Breast epithelium (tissue), 4 donors: ENCODE measurements at regions not wholly inside any gene's neighbourhood (a gene's known extent, or its start where the extent isn't known, plus 50 kb on each side); places are given as distances from the start of the nearest gene placed in this dataset.

Experiments used
- DNase-seq, 2 donors: peaks; one replicate each; pipeline ENCODE4 v3.0.0-alpha.2; 2019; ENCODE audit warnings: low spot score in 2 of 2
- H3K27ac ChIP-seq, 2 donors: fragments of 200-600 bp; sonication (generic) in 1 of 2; one replicate each; pipeline ENCODE4 v1.5.1; 2016 to 2019; ENCODE audit warnings: mild to moderate bottlenecking in 1 of 2
- H3K27me3 ChIP-seq, 2 donors: fragments of 200-600 bp; sonication (generic) in 1 of 2; one replicate each; pipeline versions ENCODE4 v1.5.1 to v1.6.0; 2017 to 2019; ENCODE audit warnings: control low read depth in 1 of 2, mild to moderate bottlenecking in 1 of 2
- H3K36me3 ChIP-seq: fragments of 200-600 bp; one replicate; pipeline ENCODE4 v1.5.1; 2019
- H3K4me1 ChIP-seq, 2 donors: fragments of 200-600 bp; sonication (generic); one replicate each; pipeline ENCODE4 v1.5.1; 2016 to 2019; ENCODE audit warnings: control low read depth in 1 of 2
- H3K4me3 ChIP-seq, 3 donors: fragments of 200-600 bp; sonication (generic); 1 replicate in 2 of 3; 2 replicates in 1 of 3; pipeline ENCODE4 v1.5.1; 2016 to 2019; ENCODE audit warnings: mild to moderate bottlenecking in 3 of 3, moderate library complexity in 2 of 3
- H3K9me3 ChIP-seq, 2 donors: fragments of 200-600 bp; sonication (generic) in 1 of 2; one replicate each; pipeline ENCODE4 v1.5.1; 2016 to 2019; ENCODE audit warnings: control low read depth in 1 of 2
- POLR2A ChIP-seq: fragments of 450-650 bp; IDR thresholded peaks from one replicate; pipeline ENCODE4 v1.6.1; 2016; ENCODE audit warnings: antibody characterized with exemption, mild to moderate bottlenecking, moderate library complexity
- POLR2AphosphoS5 ChIP-seq, 3 donors: sonication (generic); formaldehyde crosslinking; IDR thresholded peaks; one replicate each; pipeline ENCODE4 v1.6.1; 2017; ENCODE audit warnings: antibody characterized with exemption in 3 of 3
- intact Hi-C: fragments of 100-400 bp; cut with DNase I; formaldehyde crosslinking; loops from one replicate; pipeline ENCODE4 v1.15.1; 2023; ENCODE audit warnings: low total_unique reads
- TF ChIP-seq, protein P1 (sequence below), 3 donors: fragments of 450-650 bp; IDR thresholded peaks; one replicate each; pipeline ENCODE4 v1.5.1; 2016 to 2017; ENCODE audit warnings: antibody characterized with exemption in 3 of 3, mild to moderate bottlenecking in 3 of 3, moderate library complexity in 3 of 3

DNA sequence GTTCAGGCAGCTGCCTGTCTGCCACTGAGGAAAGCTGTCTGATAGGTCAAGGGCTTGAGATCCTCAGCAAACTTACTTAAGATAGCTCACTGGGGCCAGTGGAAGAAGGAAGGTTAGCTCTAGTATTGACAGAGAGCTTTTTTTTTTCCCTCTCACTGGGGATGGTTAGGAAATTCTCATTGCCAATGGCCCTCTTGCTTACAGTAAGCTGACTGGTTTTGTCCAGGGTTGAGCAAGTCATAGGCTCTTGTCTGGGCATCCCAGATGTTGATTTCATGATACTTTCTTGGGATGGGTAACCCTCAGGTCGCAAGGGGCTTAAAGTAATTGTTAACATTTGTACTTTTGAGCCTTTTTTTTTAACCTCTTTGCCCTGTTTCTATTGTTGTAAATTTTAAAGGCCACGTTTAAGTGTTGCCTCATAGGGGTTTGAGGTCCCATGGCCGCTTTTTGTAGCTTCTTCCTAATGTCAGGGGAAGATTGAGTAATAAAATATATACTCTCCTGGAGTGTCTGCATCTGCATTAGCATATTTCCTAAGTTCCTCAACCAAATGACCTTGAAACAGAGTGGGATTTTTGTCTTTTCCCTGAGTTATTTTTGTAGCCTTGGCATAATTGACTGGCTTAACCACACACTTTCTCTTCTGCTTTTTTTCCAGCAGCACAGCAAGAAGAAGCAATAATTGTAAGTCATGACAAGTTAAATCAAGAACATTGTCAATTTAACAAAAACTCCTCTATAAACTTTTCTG is 716.0 kb downstream of the LRFN5 start:
- H3K36me3 ChIP-seq, result no peaks in the 10 kb centered on the region
- no peak for TF ChIP-seq POLR2A
- TF ChIP-seq POLR2AphosphoS5 (IDR thresholded peaks at IDR 0.05), result no peak
- TF ChIP-seq, protein P1, sequence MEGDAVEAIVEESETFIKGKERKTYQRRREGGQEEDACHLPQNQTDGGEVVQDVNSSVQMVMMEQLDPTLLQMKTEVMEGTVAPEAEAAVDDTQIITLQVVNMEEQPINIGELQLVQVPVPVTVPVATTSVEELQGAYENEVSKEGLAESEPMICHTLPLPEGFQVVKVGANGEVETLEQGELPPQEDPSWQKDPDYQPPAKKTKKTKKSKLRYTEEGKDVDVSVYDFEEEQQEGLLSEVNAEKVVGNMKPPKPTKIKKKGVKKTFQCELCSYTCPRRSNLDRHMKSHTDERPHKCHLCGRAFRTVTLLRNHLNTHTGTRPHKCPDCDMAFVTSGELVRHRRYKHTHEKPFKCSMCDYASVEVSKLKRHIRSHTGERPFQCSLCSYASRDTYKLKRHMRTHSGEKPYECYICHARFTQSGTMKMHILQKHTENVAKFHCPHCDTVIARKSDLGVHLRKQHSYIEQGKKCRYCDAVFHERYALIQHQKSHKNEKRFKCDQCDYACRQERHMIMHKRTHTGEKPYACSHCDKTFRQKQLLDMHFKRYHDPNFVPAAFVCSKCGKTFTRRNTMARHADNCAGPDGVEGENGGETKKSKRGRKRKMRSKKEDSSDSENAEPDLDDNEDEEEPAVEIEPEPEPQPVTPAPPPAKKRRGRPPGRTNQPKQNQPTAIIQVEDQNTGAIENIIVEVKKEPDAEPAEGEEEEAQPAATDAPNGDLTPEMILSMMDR (IDR thresholded peaks at IDR 0.05), result no peak
- no peak for DNase-seq
- no peak overlapping the region for H3K4me3 ChIP-seq
- H3K4me1 ChIP-seq, result no peaks in the 10 kb centered on the region
- intact Hi-C loops, result no loop called here
- no peaks in the 10 kb centered on the region for H3K27me3 ChIP-seq
- H3K9me3 ChIP-seq, result no peaks in the 10 kb centered on the region
- H3K27ac ChIP-seq, result no peak overlapping the region

- intact Hi-C loops, result no loop called here
- H3K4me3 ChIP-seq, result no peak overlapping the region
Measured at GRCh38 chr14:42319996-42320395, 713.3 kb downstream of the LRFN5 start.

DNA sequence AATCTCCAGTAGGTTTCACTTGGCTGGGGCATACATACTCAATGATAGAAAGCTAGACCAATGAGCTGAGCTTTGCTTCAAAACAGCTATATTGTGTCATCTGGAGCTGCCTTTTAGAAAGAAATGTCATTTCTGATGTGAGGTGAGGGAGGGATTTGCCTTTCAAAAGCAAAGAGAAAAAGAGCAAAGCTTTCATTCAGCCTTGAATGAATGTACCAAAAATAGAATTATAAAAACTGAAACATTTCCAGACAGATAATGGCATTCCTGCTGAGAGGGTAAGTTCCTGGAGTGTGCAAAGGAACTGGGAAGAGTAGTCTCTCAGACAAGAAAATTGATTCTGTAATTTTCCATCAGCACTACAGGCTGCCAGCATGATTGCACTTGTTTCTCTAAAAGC is 710.0 kb downstream of the LRFN5 start:
- H3K4me3 ChIP-seq, result no peak overlapping the region
- no peak for DNase-seq
- no peaks in the 10 kb centered on the region for H3K27me3 ChIP-seq
- intact Hi-C loops, result no loop called here
- H3K4me1 ChIP-seq, result no peaks in the 10 kb centered on the region
- no peak overlapping the region for H3K27ac ChIP-seq
- TF ChIP-seq POLR2A (no peak), POLR2AphosphoS5 (IDR thresholded peaks at IDR 0.05) (no peak)
- TF ChIP-seq, protein P1 (IDR thresholded peaks at IDR 0.05), result no peak
- no peaks in the 10 kb centered on the region for H3K36me3 ChIP-seq
- H3K9me3 ChIP-seq, result no peaks in the 10 kb centered on the region

More at GRCh38 chr14:42319996-42320395, 713.3 kb downstream of the LRFN5 start:
- no peaks in the 10 kb centered on the region for H3K27me3 ChIP-seq
- no peaks in the 10 kb centered on the region for H3K9me3 ChIP-seq
- no peaks in the 10 kb centered on the region for H3K36me3 ChIP-seq
- no peak overlapping the region for H3K27ac ChIP-seq
- DNase-seq, result no peak
- TF ChIP-seq POLR2A (no peak), POLR2AphosphoS5 (IDR thresholded peaks at IDR 0.05) (no peak)
- TF ChIP-seq, protein P1 (IDR thresholded peaks at IDR 0.05), result no peak
- no peaks in the 10 kb centered on the region for H3K4me1 ChIP-seq

- H3K9me3 ChIP-seq, result peaks cover 13 to 17% of the 10 kb centered on the region in 2 donors
- no peak overlapping the region for H3K4me3 ChIP-seq
- no peaks in the 10 kb centered on the region for H3K36me3 ChIP-seq
- H3K4me1 ChIP-seq, result no peaks in the 10 kb centered on the region
- intact Hi-C loops, result no loop called here
- no peaks in the 10 kb centered on the region for H3K27me3 ChIP-seq
- H3K27ac ChIP-seq, result no peak overlapping the region
- TF ChIP-seq POLR2AphosphoS5 (IDR thresholded peaks at IDR 0.05), result no peak
- TF ChIP-seq, protein P1 (IDR thresholded peaks at IDR 0.05), result no peak
- TF ChIP-seq POLR2A, result no peak
- no peak for DNase-seq
Measured at GRCh38 chr14:42311876-42312275, 705.2 kb downstream of the LRFN5 start.

DNA sequence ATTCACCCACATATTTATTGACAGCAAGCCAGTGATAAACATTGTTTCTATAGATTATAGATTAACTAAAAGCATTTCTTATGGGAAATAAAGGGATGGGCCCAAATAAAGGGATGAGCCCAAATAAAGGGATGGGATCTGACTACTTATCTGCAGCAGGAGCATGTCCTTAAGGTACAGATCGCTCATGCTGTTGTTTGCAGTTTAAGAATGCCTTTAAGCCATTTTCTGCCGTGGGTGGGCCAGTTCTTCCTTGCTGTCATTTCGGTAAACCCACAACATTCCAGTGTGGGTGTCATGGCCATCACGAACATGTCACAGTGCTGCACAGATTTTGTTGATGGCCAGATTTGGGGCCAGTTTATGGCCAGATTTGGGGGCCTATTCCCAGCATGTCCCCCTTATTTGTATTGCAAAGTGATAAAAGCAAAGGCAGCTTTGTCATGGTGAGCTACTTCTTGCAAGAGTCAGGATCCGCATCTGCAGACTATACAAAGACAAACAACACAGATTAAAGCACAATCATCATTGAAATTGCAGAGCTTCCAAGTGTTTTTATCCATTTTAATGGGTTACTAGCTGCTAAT is 700.7 kb downstream of the LRFN5 start:
- Histone ChIP-seq H3K4me1 (no peaks in the 10 kb centered on the region), H3K27ac (no peak overlapping the region), H3K36me3 (no peaks in the 10 kb centered on the region), H3K9me3 (peaks cover 13 to 17% of the 10 kb centered on the region in 2 donors), H3K27me3 (no peaks in the 10 kb centered on the region), H3K4me3 (no peak overlapping the region)
- intact Hi-C loops, result no loop called here
- DNase-seq, result no peak
- no peak for TF ChIP-seq POLR2A
